ENCODE measurements at regions not wholly inside any gene's neighbourhood (a gene's known extent, or its start where the extent isn't known, plus 50 kb on each side); places are given as distances from the start of the nearest gene placed in this dataset.

- TF ChIP-seq HMGXB4 (CRISPR knock-in tag; IDR thresholded peaks at IDR 0.05; ENCODE audit: borderline replicate concordance) (no peak), ATOH8 (CRISPR knock-in tag; IDR thresholded peaks at IDR 0.05; ENCODE audit: low read depth) (no peak), EP300 (IDR thresholded peaks at IDR 0.05) (no peak), USF2 (IDR thresholded peaks at IDR 0.05) (no peak), KDM1A (IDR thresholded peaks at IDR 0.05; ENCODE audit: low read depth) (no peak), E2F6 (IDR thresholded peaks at IDR 0.05; ENCODE audit: borderline replicate concordance, low read depth) (no peak), CBX2 (IDR thresholded peaks at IDR 0.05; ENCODE audit: borderline replicate concordance, low read depth) (no peak), ZC3H11A (IDR thresholded peaks at IDR 0.05) (no peak), CHD2 (IDR thresholded peaks at IDR 0.05; ENCODE audit: low read length, partially characterized antibody) (no peak), JUNB (IDR thresholded peaks at IDR 0.05) (no peak), GATA3 (IDR thresholded peaks at IDR 0.05; ENCODE audit: borderline replicate concordance) (no peak), RAD21 (conservative IDR thresholded peaks at IDR 0.05 in 1 of 2, IDR thresholded peaks at IDR 0.05 in 1 of 2) (no peak), ESRRA (IDR thresholded peaks at IDR 0.05; ENCODE audit: borderline replicate concordance, low read length) (no peak), BCL3 (IDR thresholded peaks at IDR 0.05) (no peak), RFX5 (IDR thresholded peaks at IDR 0.05) (no peak), FOSL2 (IDR thresholded peaks at IDR 0.05) (no peak), FOSL2 (CRISPR knock-in tag; IDR thresholded peaks at IDR 0.05) (no peak), PHF8 (IDR thresholded peaks at IDR 0.05; ENCODE audit: borderline replicate concordance, low read depth) (no peak), MAFK (IDR thresholded peaks at IDR 0.05; ENCODE audit: partially characterized antibody) (no peak)
- CTCF ChIA-PET: no interaction called here
- peak overlapping the region; percentile 13; the same call in 2 of the 3 replicates for H3K4me2 ChIP-seq
Measured at GRCh38 chr3:72336821-72337479, 511.3 kb downstream of the SHQ1 start.

GRCh38 chr3:72336114-72336651, 512.1 kb downstream of the SHQ1 start:
- peaks cover 5% of the 10 kb centered on the region; the same call in 1 of the 3 replicates for H3K9me3 ChIP-seq
- CTCF ChIA-PET: no interaction called here
- 77% methylated on average over 7 of the region's 7 CpGs for WGBS (ENCODE audit: missing lambda C conversion rate)
- FAIRE-seq (no peak), DNase-seq (ENCODE audit: low read depth in 1 of 2, low spot score in 1 of 2) (no peak), ATAC-seq (no peak)
- no peak overlapping the region for H3K4me3 ChIP-seq
- H3K27ac ChIP-seq: peak overlapping the region in 1 of 2 experiments; percentile 28; a peak in 1 of 6 replicates
- peaks cover 16% of the 10 kb centered on the region; the same call in 2 of the 3 replicates for H3K4me1 ChIP-seq
- POLR2A ChIA-PET: no interaction called here
- H3K4me2 ChIP-seq: no peak overlapping the region
- TF ChIP-seq MAX (IDR thresholded peaks at IDR 0.05) (no peak), CBX2 (IDR thresholded peaks at IDR 0.05; ENCODE audit: borderline replicate concordance, low read depth) (no peak), SMC3 (IDR thresholded peaks at IDR 0.05) (no peak), HOXB13 (CRISPR knock-in tag; IDR thresholded peaks at IDR 0.05; ENCODE audit: low read depth) (no peak), NFE2L2 (conservative IDR thresholded peaks at IDR 0.05; ENCODE audit: low read length) (no peak), HES2 (IDR thresholded peaks at IDR 0.05) (no peak), ZSCAN20 (CRISPR knock-in tag; IDR thresholded peaks at IDR 0.05) (no peak), EHF (CRISPR knock-in tag; IDR thresholded peaks at IDR 0.05) (no peak), RNF2 (IDR thresholded peaks at IDR 0.05; ENCODE audit: borderline replicate concordance, low read depth) (no peak), ZC3H11A (IDR thresholded peaks at IDR 0.05) (no peak), JUN (IDR thresholded peaks at IDR 0.05) (no peak), HOXB5 (CRISPR knock-in tag; IDR thresholded peaks at IDR 0.05) (no peak), JUNB (IDR thresholded peaks at IDR 0.05) (no peak), POLR2A (IDR thresholded peaks at IDR 0.05; ENCODE audit: low read length) (no peak)

More at GRCh38 chr3:72336821-72337479, 511.3 kb downstream of the SHQ1 start:
- FAIRE-seq (no peak), DNase-seq (ENCODE audit: low read depth in 1 of 2, low spot score in 1 of 2) (no peak), ATAC-seq (no peak)
- Histone ChIP-seq H3K9me3 (peaks cover 5% of the 10 kb centered on the region; the same call in 1 of the 3 replicates), H3K4me3 (no peak overlapping the region), H3K4me1 (peaks cover 16% of the 10 kb centered on the region; the same call in 2 of the 3 replicates), H3K27ac (peak overlapping the region in 1 of 2 experiments; percentile 28; a peak in 1 of 6 replicates)
- 45% methylated on average over 20 of the region's 24 CpGs for WGBS (ENCODE audit: missing lambda C conversion rate)
- POLR2A ChIA-PET: no interaction called here
